Stimulated activated naive B cell treated with anti-CD40 and anti-IgM and Interleukin-4, amounts not matched to agents 10 μg/mL and 1 μg/mL and 100 μg/mL, for 72 hours (primary cell): ENCODE measurements at regions not wholly inside any gene's neighbourhood (a gene's known extent, or its start where the extent isn't known, plus 50 kb on each side); places are given as distances from the start of the nearest gene placed in this dataset.
"Not testable (repeated sequence)": the region's sequence is repeated elsewhere in the genome, so short reads cannot be mapped to it uniquely, and the experiment has no call there.

Experiments
- ATAC-seq, 2 donors: fragments of 150-1000 bp; cut with Tn5 transposase; replicated peaks; 2 replicates each; pipeline ENCODE4 v1.10.0; 2021; ENCODE audit warnings: moderate library complexity in 1 of 2
- DNase-seq: peaks from one replicate; pipeline ENCODE4 v3.0.0; 2021
- H3K27ac Mint-ChIP-seq: one replicate; pipeline ENCODE4 v1.8.0; 2022; ENCODE audit warnings: mild to moderate bottlenecking, mixed read lengths
- H3K27me3 Mint-ChIP-seq, 2 donors: one replicate each; pipeline ENCODE4 v1.8.0; 2022; ENCODE audit warnings: mixed read lengths in 2 of 2
- H3K36me3 Mint-ChIP-seq, 2 donors: one replicate each; pipeline ENCODE4 v1.8.0; 2022; ENCODE audit warnings: mixed read lengths in 2 of 2, mild to moderate bottlenecking in 1 of 2
- H3K4me1 Mint-ChIP-seq, 2 donors: one replicate each; pipeline ENCODE4 v1.8.0; 2022; ENCODE audit warnings: mixed read lengths in 2 of 2, mild to moderate bottlenecking in 1 of 2
- H3K4me3 Mint-ChIP-seq, 2 donors: one replicate each; pipeline ENCODE4 v1.8.0; 2022; ENCODE audit warnings: mild to moderate bottlenecking in 2 of 2, mixed read lengths in 2 of 2, moderate library complexity in 1 of 2
- H3K9me3 Mint-ChIP-seq, 2 donors: one replicate each; pipeline ENCODE4 v1.8.0; 2022; ENCODE audit warnings: mixed read lengths in 2 of 2, mild to moderate bottlenecking in 1 of 2

DNA sequence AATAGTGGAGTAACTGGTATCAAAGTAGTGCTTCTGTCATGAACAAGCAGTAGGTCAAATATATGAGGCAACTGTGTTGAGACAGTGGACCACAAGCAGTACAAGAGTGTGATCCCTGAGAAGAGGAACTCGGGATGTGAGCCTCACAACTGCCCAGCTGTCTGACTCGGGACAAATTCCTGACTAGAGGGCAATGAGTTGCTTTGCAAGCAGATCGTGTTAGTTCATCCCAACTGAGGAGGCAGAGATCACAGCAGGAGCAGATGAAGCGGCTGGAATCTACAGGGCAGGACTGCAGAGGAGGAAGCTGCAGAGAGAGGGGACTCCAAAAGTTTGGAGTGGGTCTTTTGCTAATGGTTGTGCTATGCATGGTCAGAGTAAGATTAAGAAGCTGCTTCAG lies 741.1 kb downstream of the DIAPH3 start:
- Mint-ChIP-seq H3K27me3 (no peaks in the 10 kb centered on the region), H3K36me3 (no peaks in the 10 kb centered on the region), H3K27ac (no peak overlapping the region), H3K4me1 (no peaks in the 10 kb centered on the region), H3K9me3 (peaks cover 5 to 6% of the 10 kb centered on the region in 2 donors), H3K4me3 (no peak overlapping the region)
- no peak for ATAC-seq
- DNase-seq: no peak

DNA sequence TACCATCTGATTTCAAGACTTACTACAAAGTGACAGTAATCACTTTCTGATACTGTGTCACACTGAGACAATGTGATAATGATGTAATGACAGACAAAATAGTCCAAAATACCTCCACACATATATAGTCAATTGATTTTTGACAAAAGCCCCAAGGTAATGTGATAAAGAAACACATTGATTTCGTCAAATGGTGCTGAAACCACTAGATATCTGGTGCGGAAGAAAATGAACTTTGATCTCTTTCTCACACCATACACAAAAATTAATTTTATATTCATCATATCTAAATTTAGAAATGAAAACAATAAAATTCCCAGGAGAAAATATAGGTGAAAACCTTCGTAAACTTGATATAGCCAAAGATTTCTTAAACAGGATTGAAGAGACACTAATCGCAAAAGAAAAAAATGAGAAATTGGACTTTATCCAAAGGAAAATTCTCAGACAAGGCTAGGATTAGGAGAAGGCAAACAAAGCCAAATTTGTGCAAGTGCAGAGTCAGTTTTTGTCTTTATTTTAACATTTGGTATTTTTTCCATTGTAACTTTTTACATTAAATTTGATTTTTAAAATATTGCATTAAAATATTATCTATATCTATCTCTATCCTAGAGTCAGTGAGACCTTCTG lies 739.9 kb downstream of the DIAPH3 start:
- Mint-ChIP-seq H3K4me3 (no peak overlapping the region), H3K36me3 (no peaks in the 10 kb centered on the region), H3K27ac (no peak overlapping the region), H3K4me1 (no peaks in the 10 kb centered on the region), H3K27me3 (no peaks in the 10 kb centered on the region), H3K9me3 (peaks cover 10 to 17% of the 10 kb centered on the region in 2 donors)
- no peak for DNase-seq
- no peak for ATAC-seq

GRCh38 chr13:59424661-59425060 lies 739.1 kb downstream of the DIAPH3 start:
- H3K27me3 Mint-ChIP-seq: no peaks in the 10 kb centered on the region

DNA sequence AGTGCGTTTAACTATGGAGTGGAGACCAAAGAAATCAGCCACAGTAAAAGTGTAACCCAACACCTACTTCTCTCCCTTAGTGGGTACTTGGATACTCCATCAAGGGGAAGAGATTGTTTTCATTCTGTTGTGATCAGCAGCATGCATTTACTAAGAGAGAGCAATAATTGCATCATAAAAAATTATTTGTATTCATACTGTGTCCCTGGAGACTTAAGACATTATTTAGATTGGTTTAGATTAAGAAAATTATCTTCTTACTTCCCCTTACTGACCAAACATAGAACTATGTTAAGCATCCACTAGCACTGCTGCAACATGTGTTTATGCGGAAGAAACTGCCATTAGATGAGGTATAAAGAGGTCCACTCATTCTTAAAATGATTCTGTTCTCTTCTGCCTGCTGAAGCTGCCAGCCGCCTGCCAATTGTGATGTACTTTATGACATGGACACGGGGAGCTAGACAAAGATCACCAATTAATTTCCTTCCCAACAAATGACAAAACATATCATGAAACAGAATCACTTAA lies 738.5 kb downstream of the DIAPH3 start:
- H3K4me3 Mint-ChIP-seq: no peak overlapping the region
- no peak for DNase-seq
- H3K36me3 Mint-ChIP-seq: no peaks in the 10 kb centered on the region
- peaks cover 11 to 28% of the 10 kb centered on the region in 2 donors for H3K9me3 Mint-ChIP-seq
- H3K4me1 Mint-ChIP-seq: no peaks in the 10 kb centered on the region
- H3K27ac Mint-ChIP-seq: no peak overlapping the region
- no peak for ATAC-seq
- H3K27me3 Mint-ChIP-seq: no peaks in the 10 kb centered on the region

More at GRCh38 chr13:59424661-59425060, 739.1 kb downstream of the DIAPH3 start:
- Mint-ChIP-seq H3K27ac (no peak overlapping the region), H3K9me3 (peaks cover 11 to 22% of the 10 kb centered on the region in 2 donors), H3K4me3 (no peak overlapping the region), H3K4me1 (no peaks in the 10 kb centered on the region), H3K36me3 (no peaks in the 10 kb centered on the region)
- ATAC-seq (no peak), DNase-seq (no peak)

- no peak for ATAC-seq
- peaks cover 2 to 3% of the 10 kb centered on the region in 2 donors for H3K36me3 Mint-ChIP-seq
These were observed 728.7 kb downstream of the DIAPH3 start for GRCh38 chr13:59435024-59435423.

DNA sequence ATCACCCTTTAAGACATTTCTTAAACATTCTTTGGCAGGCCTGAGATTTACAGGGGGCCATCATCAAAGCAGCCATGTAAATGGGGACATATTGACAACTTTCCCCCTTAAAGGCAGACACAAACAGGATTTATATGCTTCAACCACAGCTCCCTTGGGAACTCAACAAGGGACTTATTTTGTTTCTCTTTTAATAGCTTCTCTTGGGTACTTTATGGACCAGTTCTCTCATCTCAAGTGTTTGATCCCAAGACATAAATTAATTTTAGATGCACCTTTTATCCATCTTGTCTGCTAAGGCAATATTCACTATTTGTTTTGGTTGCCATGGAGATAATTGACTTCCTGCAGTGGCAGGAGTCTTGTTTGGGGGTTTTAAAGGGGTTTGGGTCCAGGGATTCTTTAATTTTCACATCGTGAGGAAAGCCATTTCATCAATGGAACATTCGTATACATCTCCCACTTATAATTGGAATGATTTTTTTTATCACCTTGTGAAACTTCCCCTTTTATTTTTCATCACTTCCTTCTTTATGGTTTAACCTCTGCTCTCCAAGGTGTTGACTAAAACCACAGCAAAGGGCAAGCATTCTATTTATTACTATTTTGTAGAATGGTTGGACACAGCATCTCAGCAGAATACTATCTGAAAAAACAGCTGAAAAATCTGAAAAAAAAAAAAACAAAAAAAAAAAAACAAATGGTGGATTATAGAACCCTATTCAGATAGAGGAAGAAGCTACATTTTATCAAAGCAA lies 726.0 kb downstream of the DIAPH3 start:
- peak; percentile 73 to 92 for ATAC-seq
- peaks cover 18 to 21% of the 10 kb centered on the region in 2 donors for H3K9me3 Mint-ChIP-seq
- peaks cover 5 to 7% of the 10 kb centered on the region in 2 donors for H3K4me1 Mint-ChIP-seq

More at GRCh38 chr13:59435024-59435423, 728.7 kb downstream of the DIAPH3 start:
- H3K4me3 Mint-ChIP-seq: no peak overlapping the region
- peaks cover 25 to 29% of the 10 kb centered on the region in 2 donors for H3K9me3 Mint-ChIP-seq
- no peaks in the 10 kb centered on the region for H3K27me3 Mint-ChIP-seq
- H3K4me1 Mint-ChIP-seq: peaks cover 0 to 7% of the 10 kb centered on the region in 2 donors
- no peak for DNase-seq
- no peak overlapping the region for H3K27ac Mint-ChIP-seq

DNA sequence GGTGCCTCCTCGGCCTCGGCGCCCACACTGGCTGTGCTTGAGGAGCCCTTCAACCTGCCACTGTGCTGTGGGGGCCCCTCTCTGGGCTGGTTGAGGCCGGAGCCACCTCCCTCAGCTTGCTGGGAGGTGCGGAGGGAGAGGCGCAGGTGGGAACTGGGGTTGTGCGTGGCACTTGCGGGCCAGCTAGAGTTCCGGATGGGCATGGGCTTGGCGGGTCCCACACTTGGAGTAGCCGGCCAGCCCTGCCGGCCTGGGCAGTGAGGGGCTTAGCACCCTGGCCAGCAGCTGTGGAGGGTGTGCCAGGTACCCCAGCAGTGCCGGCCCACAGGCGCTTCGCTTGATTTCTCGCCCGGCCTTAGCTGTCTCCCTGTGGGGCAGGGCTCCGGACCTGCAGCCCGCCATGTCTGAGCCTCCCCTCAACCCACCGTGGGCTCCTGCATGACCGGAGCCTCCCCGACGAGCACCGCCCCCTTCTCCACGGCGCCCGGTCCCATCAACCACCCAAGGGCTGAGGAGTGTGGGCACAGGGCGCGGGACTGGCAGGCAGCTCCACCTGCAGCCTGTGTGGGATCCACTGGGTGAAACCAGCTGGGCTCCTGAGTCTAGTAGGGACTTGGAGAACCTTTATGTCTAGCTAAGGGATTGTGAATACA lies 723.8 kb downstream of the DIAPH3 start:
- H3K4me1 Mint-ChIP-seq: peaks cover 5 to 7% of the 10 kb centered on the region in 2 donors
- peaks cover 5 to 7% of the 10 kb centered on the region in 2 donors for H3K9me3 Mint-ChIP-seq
- no peak for DNase-seq
- no peak overlapping the region for H3K4me3 Mint-ChIP-seq
- H3K27me3 Mint-ChIP-seq: peaks cover 0 to 9% of the 10 kb centered on the region in 2 donors
- ATAC-seq: no peak
- no peak overlapping the region for H3K27ac Mint-ChIP-seq
- no peaks in the 10 kb centered on the region for H3K36me3 Mint-ChIP-seq

More for the DNA sequence above, 726.0 kb downstream of the DIAPH3 start:
- Mint-ChIP-seq H3K4me3 (no peak overlapping the region), H3K36me3 (peaks cover 2 to 3% of the 10 kb centered on the region in 2 donors), H3K27ac (no peak overlapping the region), H3K27me3 (peaks cover 0 to 9% of the 10 kb centered on the region in 2 donors)
- DNase-seq: no peak

DNA sequence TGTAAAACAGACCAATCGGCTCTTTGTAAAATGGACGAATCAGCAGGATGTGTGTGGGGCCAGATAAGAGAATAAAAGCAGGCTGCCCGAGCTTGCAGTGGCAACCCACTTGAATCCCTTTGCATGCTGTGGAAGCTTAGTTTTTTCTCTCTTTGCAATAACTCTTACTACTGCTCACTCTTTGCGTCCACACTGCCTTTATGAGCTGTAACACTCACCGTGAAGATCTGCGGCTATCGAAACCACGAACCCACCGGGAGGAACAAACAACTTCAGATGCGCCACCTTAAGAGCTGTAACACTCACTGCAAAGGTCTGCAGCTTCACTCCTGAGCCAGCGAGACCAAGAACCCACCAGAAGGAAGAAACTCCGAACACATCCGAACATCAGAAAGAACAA lies 722.7 kb downstream of the DIAPH3 start:
- DNase-seq, H3K36me3 Mint-ChIP-seq, H3K27ac Mint-ChIP-seq, H3K4me1 Mint-ChIP-seq, H3K27me3 Mint-ChIP-seq, H3K9me3 Mint-ChIP-seq: not testable (repeated sequence)
- peak overlapping the region in 1 of 2 donors; percentile 23 for H3K4me3 Mint-ChIP-seq
- peak in 1 of 2 donors; percentile 38 for ATAC-seq

DNA sequence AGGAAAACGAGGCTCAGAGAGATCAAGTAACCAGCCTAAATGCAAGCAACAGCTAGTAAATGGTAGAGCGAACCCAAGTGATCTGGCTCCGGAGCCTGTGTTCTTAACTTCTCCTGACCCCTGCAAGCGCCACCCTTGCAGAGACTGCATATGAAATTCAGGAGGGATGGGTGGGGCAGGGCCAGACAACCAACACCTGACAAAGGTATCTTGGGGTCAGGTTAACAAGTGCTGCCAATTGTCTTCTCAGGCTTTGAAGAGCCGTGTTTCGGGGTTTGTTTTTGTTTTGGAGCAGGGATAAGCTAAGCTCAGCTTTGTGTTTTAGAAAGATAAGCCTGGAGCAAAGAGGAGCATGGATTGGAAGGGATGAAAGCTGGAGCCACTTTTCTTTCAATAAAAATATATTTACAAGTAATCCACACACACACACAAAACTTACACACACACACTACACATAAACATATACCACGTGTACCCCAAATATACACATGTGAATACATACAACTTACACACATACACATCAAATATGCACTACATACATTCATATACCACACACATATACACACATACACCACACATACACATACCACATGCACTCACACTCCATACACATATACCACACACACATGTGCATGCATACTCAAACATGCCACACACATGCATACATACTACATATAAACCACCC lies 722.0 kb downstream of the DIAPH3 start:
- H3K4me3 Mint-ChIP-seq: peak overlapping the region in 1 of 2 donors; percentile 23
- DNase-seq (no peak), ATAC-seq (no peak)
- H3K27me3 Mint-ChIP-seq: peaks cover 0 to 9% of the 10 kb centered on the region in 2 donors
- no peak overlapping the region for H3K27ac Mint-ChIP-seq
- H3K9me3 Mint-ChIP-seq: no peaks in the 10 kb centered on the region
- peaks cover 5 to 7% of the 10 kb centered on the region in 2 donors for H3K4me1 Mint-ChIP-seq
- no peaks in the 10 kb centered on the region for H3K36me3 Mint-ChIP-seq

GRCh38 chr13:59442461-59442860 lies 721.3 kb downstream of the DIAPH3 start:
- Mint-ChIP-seq H3K27ac (no peak overlapping the region), H3K36me3 (no peaks in the 10 kb centered on the region), H3K4me3 (no peak overlapping the region), H3K9me3 (no peaks in the 10 kb centered on the region), H3K4me1 (peaks cover 5 to 7% of the 10 kb centered on the region in 2 donors), H3K27me3 (peaks cover 0 to 9% of the 10 kb centered on the region in 2 donors)
- no peak for ATAC-seq
- no peak for DNase-seq

GRCh38 chr13:59442944-59443486 lies 720.7 kb downstream of the DIAPH3 start:
- no peak overlapping the region for H3K4me3 Mint-ChIP-seq
- DNase-seq: no peak
- H3K9me3 Mint-ChIP-seq: no peaks in the 10 kb centered on the region
- no peak for ATAC-seq
- peaks cover 0 to 9% of the 10 kb centered on the region in 2 donors for H3K27me3 Mint-ChIP-seq
- no peaks in the 10 kb centered on the region for H3K36me3 Mint-ChIP-seq
- peaks cover 3 to 5% of the 10 kb centered on the region in 2 donors for H3K4me1 Mint-ChIP-seq
- no peak overlapping the region for H3K27ac Mint-ChIP-seq

DNA sequence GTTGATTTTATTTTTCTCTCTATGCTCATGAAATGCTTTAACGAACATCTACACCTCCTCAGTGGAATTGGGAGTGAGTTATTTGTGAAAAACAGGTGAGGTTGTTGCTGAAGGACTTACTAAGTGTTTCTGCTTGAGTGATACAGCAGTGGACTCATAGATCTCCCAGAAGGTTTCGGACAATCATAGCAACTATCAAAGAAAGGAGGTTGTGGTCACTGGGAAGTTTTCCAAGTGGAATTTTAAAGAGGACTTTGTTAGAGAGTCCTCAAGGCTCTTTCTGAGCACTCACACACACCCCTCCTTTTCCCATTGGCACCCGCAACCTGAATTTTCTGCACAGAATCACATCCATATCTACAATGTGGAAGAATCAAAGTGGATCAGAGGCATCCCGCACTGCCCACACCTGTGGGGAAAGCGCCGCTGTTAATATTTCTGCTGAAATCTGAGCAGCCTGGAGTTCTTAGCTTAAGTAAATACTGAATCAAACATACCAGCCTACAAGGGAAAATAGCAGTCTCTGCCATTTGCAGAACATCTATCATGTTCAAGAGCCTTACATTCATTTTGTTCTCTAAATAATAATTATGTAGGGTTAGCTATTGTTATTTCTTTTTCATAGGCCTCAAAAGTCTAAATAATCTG lies 719.4 kb downstream of the DIAPH3 start:
- H3K36me3 Mint-ChIP-seq: no peaks in the 10 kb centered on the region
- H3K4me1 Mint-ChIP-seq: peaks cover 0 to 5% of the 10 kb centered on the region in 2 donors
- no peaks in the 10 kb centered on the region for H3K9me3 Mint-ChIP-seq
- no peak for ATAC-seq
- H3K27me3 Mint-ChIP-seq: peaks cover 0 to 9% of the 10 kb centered on the region in 2 donors
- H3K27ac Mint-ChIP-seq: no peak overlapping the region
- DNase-seq: no peak
- no peak overlapping the region for H3K4me3 Mint-ChIP-seq

DNA sequence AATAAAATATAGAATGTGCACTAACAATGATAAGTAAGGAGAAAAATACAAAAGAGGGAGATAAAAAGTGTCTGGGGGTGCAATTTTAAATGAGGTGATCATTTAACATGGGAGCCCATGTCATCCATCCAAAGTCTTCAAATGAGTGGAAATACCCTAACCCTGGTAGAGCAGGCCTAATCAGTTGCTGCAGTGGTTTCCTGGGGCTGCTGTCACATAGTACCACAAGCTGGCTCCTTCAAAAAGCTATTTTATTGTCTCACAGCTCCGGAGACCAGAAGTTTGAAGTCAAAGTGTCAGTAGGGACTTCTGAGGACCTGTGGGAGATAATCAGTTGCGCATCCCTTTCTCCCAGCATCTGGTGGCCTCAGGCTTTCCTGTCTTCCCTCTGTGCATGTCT lies 717.9 kb downstream of the DIAPH3 start:
- Mint-ChIP-seq H3K27ac (no peak overlapping the region), H3K27me3 (peaks cover 0 to 9% of the 10 kb centered on the region in 2 donors), H3K4me3 (no peak overlapping the region), H3K36me3 (no peaks in the 10 kb centered on the region), H3K4me1 (peaks cover 0 to 5% of the 10 kb centered on the region in 2 donors), H3K9me3 (no peaks in the 10 kb centered on the region)
- DNase-seq (no peak), ATAC-seq (no peak)
